ENCODE measurements at regions not wholly inside any gene's neighbourhood (a gene's known extent, or its start where the extent isn't known, plus 50 kb on each side); places are given as distances from the start of the nearest gene placed in this dataset.

DNA sequence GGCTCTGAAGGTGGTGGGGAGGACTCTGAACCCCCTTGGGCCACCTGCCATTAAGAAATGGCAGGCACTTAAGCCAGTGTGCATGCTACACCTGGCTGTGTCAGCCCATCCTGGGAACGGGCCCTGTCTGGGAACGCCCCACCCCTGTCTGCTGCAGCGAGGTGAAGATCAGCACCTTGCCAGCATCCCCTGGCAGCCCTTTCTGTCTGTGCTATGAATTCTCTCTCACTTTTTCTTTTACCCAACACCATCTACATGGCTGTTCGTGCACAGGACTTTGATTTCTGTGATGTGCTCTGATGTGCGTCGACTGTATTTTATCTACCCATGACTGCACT lies 452.9 kb upstream of the B3GAT1 start:
- H3K36me3 ChIP-seq (ENCODE audit: insufficient read depth, low read length), result no peaks in the 10 kb centered on the region
- H3K4me1 ChIP-seq (ENCODE audit: insufficient read depth, low read length), result no peaks in the 10 kb centered on the region
- no peak overlapping the region for H3K27ac Mint-ChIP-seq (ENCODE audit: unreplicated experiment)
- TF ChIP-seq, protein P1, sequence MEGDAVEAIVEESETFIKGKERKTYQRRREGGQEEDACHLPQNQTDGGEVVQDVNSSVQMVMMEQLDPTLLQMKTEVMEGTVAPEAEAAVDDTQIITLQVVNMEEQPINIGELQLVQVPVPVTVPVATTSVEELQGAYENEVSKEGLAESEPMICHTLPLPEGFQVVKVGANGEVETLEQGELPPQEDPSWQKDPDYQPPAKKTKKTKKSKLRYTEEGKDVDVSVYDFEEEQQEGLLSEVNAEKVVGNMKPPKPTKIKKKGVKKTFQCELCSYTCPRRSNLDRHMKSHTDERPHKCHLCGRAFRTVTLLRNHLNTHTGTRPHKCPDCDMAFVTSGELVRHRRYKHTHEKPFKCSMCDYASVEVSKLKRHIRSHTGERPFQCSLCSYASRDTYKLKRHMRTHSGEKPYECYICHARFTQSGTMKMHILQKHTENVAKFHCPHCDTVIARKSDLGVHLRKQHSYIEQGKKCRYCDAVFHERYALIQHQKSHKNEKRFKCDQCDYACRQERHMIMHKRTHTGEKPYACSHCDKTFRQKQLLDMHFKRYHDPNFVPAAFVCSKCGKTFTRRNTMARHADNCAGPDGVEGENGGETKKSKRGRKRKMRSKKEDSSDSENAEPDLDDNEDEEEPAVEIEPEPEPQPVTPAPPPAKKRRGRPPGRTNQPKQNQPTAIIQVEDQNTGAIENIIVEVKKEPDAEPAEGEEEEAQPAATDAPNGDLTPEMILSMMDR (IDR thresholded peaks at IDR 0.05; ENCODE audit: insufficient read depth, low read depth, low read length), result no peak
- TF ChIP-seq EZH2 (IDR thresholded peaks at IDR 0.05; ENCODE audit: insufficient read depth, low read length), result no peak
- H3K27me3 ChIP-seq (ENCODE audit: insufficient read depth, low read length), result no peaks in the 10 kb centered on the region
- no peaks in the 10 kb centered on the region for H4K20me1 ChIP-seq (ENCODE audit: insufficient read depth, low read length)
- H3K9ac ChIP-seq (ENCODE audit: low read length), result no peak overlapping the region
- H3K4me1 Mint-ChIP-seq (ENCODE audit: low read depth, unreplicated experiment), result peaks cover 7% of the 10 kb centered on the region
- H3K9me3 ChIP-seq (ENCODE audit: insufficient read depth, low read depth, low read length), result no peaks in the 10 kb centered on the region
- peaks cover 2% of the 10 kb centered on the region for H3K9me3 Mint-ChIP-seq (ENCODE audit: unreplicated experiment)
- FAIRE-seq (no peak), DNase-seq (ENCODE audit: low read depth) (no peak)
- peaks cover 24% of the 10 kb centered on the region for H3K27me3 Mint-ChIP-seq (ENCODE audit: low read depth, unreplicated experiment)
- H3K4me2 ChIP-seq (ENCODE audit: low read length), result no peak overlapping the region
- no peaks in the 10 kb centered on the region for H3K36me3 Mint-ChIP-seq (ENCODE audit: low read depth, unreplicated experiment)
- no peak overlapping the region for H3K4me3 ChIP-seq (ENCODE audit: insufficient read depth, low read depth, low read length)
- no peak overlapping the region for H3K4me3 Mint-ChIP-seq (ENCODE audit: unreplicated experiment)
- no peaks in the 10 kb centered on the region for H3K79me2 ChIP-seq (ENCODE audit: insufficient read depth, low read length)
- no peak overlapping the region for H2AFZ ChIP-seq (ENCODE audit: low read depth, low read length)
- no peak overlapping the region for H3K27ac ChIP-seq (ENCODE audit: low read depth, low read length)

DNA sequence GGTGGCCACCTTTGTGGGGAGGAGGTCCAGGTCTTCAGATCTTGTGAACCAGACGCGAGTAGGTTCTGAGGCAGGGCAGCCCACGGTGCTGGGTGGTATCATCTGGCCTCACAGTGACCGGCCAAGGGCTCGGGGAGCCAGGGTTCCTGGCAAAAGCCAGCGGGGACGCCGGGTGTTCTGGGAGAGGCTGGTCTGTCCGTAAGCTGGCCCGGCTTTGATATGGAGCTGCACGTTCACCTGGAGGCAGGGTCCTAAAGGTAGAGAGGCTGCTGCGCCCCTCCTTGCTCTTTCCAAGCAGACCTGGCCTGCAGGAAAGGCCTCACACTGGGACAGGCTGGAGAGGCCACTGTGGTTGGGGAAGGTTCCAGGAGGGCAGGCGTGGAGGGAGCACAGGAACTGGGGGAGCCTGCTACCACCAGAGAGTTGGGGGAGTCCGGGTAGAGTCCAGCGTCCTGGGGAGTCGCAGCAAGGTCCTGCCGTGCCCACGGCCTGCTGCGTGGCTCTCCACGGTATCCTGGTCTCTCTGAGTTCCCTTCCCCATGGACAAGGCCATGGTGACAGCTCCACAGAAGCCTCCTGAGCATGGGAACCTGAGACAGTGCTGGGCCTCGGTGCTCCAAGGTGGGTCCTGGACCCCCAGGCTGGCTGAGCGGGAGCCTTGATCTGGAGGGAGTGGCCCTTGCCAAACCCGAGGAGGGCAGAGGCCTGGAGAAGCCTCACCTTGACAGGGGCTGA lies 452.4 kb upstream of the B3GAT1 start:
- no peak overlapping the region for H3K4me3 ChIP-seq (ENCODE audit: insufficient read depth, low read depth, low read length)
- no peak overlapping the region for H3K4me2 ChIP-seq (ENCODE audit: low read length)
- no peaks in the 10 kb centered on the region for H3K4me1 ChIP-seq (ENCODE audit: insufficient read depth, low read length)
- H4K20me1 ChIP-seq (ENCODE audit: insufficient read depth, low read length), result no peaks in the 10 kb centered on the region
- H3K27ac Mint-ChIP-seq (ENCODE audit: unreplicated experiment), result no peak overlapping the region
- H2AFZ ChIP-seq (ENCODE audit: low read depth, low read length), result no peak overlapping the region
- no peaks in the 10 kb centered on the region for H3K27me3 ChIP-seq (ENCODE audit: insufficient read depth, low read length)
- no peak for TF ChIP-seq EZH2 (IDR thresholded peaks at IDR 0.05; ENCODE audit: insufficient read depth, low read length)
- TF ChIP-seq, protein P1 (IDR thresholded peaks at IDR 0.05; ENCODE audit: insufficient read depth, low read depth, low read length), result no peak
- H3K27me3 Mint-ChIP-seq (ENCODE audit: low read depth, unreplicated experiment), result peaks cover 27% of the 10 kb centered on the region
- H3K9ac ChIP-seq (ENCODE audit: low read length), result no peak overlapping the region
- DNase-seq (ENCODE audit: low read depth) (no peak), FAIRE-seq (no peak)
- no peaks in the 10 kb centered on the region for H3K79me2 ChIP-seq (ENCODE audit: insufficient read depth, low read length)
- H3K36me3 ChIP-seq (ENCODE audit: insufficient read depth, low read length), result no peaks in the 10 kb centered on the region
- no peak overlapping the region for H3K4me3 Mint-ChIP-seq (ENCODE audit: unreplicated experiment)
- no peaks in the 10 kb centered on the region for H3K9me3 ChIP-seq (ENCODE audit: insufficient read depth, low read depth, low read length)
- H3K9me3 Mint-ChIP-seq (ENCODE audit: unreplicated experiment), result peaks cover 2% of the 10 kb centered on the region
- H3K36me3 Mint-ChIP-seq (ENCODE audit: low read depth, unreplicated experiment), result no peaks in the 10 kb centered on the region
- peaks cover 7% of the 10 kb centered on the region for H3K4me1 Mint-ChIP-seq (ENCODE audit: low read depth, unreplicated experiment)
- H3K27ac ChIP-seq (ENCODE audit: low read depth, low read length), result no peak overlapping the region

DNA sequence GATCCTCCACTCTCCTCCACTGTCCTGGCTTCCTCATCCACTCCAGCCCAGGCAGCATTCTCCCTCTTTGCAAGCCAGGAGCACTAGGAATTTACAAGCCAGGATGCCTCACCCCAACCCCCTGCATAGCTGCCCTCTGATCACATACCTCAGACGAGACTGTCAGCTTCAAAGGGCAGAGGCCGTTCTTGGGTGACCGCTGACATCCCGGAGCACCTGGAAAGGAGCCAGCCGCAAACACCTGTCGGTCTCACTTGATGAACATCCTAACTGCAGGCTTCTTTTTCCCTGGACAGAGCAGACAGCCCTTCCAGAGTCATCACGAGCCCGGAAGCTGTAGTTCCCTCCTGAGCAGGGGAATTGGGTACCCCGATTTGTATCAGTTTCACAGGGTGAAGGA lies 451.3 kb upstream of the B3GAT1 start:
- no peak overlapping the region for H3K4me3 ChIP-seq (ENCODE audit: insufficient read depth, low read depth, low read length)
- H3K36me3 ChIP-seq (ENCODE audit: insufficient read depth, low read length), result no peaks in the 10 kb centered on the region
- no peak overlapping the region for H3K9ac ChIP-seq (ENCODE audit: low read length)
- no peaks in the 10 kb centered on the region for H3K27me3 ChIP-seq (ENCODE audit: insufficient read depth, low read length)
- H2AFZ ChIP-seq (ENCODE audit: low read depth, low read length), result no peak overlapping the region
- FAIRE-seq, result no peak
- no peaks in the 10 kb centered on the region for H4K20me1 ChIP-seq (ENCODE audit: insufficient read depth, low read length)
- no peaks in the 10 kb centered on the region for H3K9me3 ChIP-seq (ENCODE audit: insufficient read depth, low read depth, low read length)
- no peaks in the 10 kb centered on the region for H3K36me3 Mint-ChIP-seq (ENCODE audit: low read depth, unreplicated experiment)
- H3K79me2 ChIP-seq (ENCODE audit: insufficient read depth, low read length), result no peaks in the 10 kb centered on the region
- no peak overlapping the region for H3K27ac Mint-ChIP-seq (ENCODE audit: unreplicated experiment)
- H3K27ac ChIP-seq (ENCODE audit: low read depth, low read length), result no peak overlapping the region
- H3K4me1 ChIP-seq (ENCODE audit: insufficient read depth, low read length), result no peaks in the 10 kb centered on the region
- H3K4me3 Mint-ChIP-seq (ENCODE audit: unreplicated experiment), result no peak overlapping the region
- H3K4me1 Mint-ChIP-seq (ENCODE audit: low read depth, unreplicated experiment), result peaks cover 8% of the 10 kb centered on the region
- H3K4me2 ChIP-seq (ENCODE audit: low read length), result no peak overlapping the region
- TF ChIP-seq, protein P1 (IDR thresholded peaks at IDR 0.05; ENCODE audit: insufficient read depth, low read depth, low read length), result no peak
- no peak for TF ChIP-seq EZH2 (IDR thresholded peaks at IDR 0.05; ENCODE audit: insufficient read depth, low read length)
- peaks cover 33% of the 10 kb centered on the region for H3K27me3 Mint-ChIP-seq (ENCODE audit: low read depth, unreplicated experiment)
- no peak for DNase-seq (ENCODE audit: low read depth)
- H3K9me3 Mint-ChIP-seq (ENCODE audit: unreplicated experiment), result peaks cover 2% of the 10 kb centered on the region

Data from astrocyte (in vitro differentiated cells and primary cell).